Ramos (cell line): ENCODE measurements at regions not wholly inside any gene's neighbourhood (a gene's known extent, or its start where the extent isn't known, plus 50 kb on each side); places are given as distances from the start of the nearest gene placed in this dataset.
"Not testable (repeated sequence)": the region's sequence is repeated elsewhere in the genome, so short reads cannot be mapped to it uniquely, and the experiment has no call there.

Source experiments
- in situ Hi-C: fragments of 300-500 bp; cut with MboI; formaldehyde crosslinking; loops from one replicate; pipeline ENCODE4 v1.14.3; 2022; ENCODE audit warnings: low sequenced_read_pairs; ENCODE audit not compliant: unreplicated experiment

GRCh38 chr4:81324594-81324993, 109.6 kb upstream of the PRKG2 start:
- in situ Hi-C loops: not testable (repeated sequence)

- in situ Hi-C loops: no loop called here
Observed at GRCh38 chr4:81319657-81320056, 104.6 kb upstream of the PRKG2 start.

GRCh38 chr4:81314897-81315470, 100.0 kb upstream of the PRKG2 start:
- in situ Hi-C loops: no loop called here

- in situ Hi-C loops: no loop called here
Observed at GRCh38 chr4:81314196-81314896, 99.3 kb upstream of the PRKG2 start.

- in situ Hi-C loops: no loop called here
Observed at GRCh38 chr4:81307991-81308390, 93.0 kb upstream of the PRKG2 start.

- in situ Hi-C loops: no loop called here
Observed at GRCh38 chr4:81304871-81305270, 89.8 kb upstream of the PRKG2 start.

- in situ Hi-C loops: not testable (repeated sequence)
Observed at GRCh38 chr4:81300352-81300751, 85.3 kb upstream of the PRKG2 start.

- in situ Hi-C loops: no loop called here
Observed at GRCh38 chr4:81290813-81291212, 75.8 kb upstream of the PRKG2 start.

- in situ Hi-C loops: no loop called here
Observed at GRCh38 chr4:81287101-81287500, 72.1 kb upstream of the PRKG2 start.

GRCh38 chr4:81282131-81282530, 67.1 kb upstream of the PRKG2 start:
- in situ Hi-C loops: no loop called here

GRCh38 chr4:81274460-81274859, 59.4 kb upstream of the PRKG2 start:
- in situ Hi-C loops: no loop called here

GRCh38 chr4:81272671-81273070, 57.6 kb upstream of the PRKG2 start:
- in situ Hi-C loops: no loop called here
